ENCODE measurements at regions not wholly inside any gene's neighbourhood (a gene's known extent, or its start where the extent isn't known, plus 50 kb on each side); places are given as distances from the start of the nearest gene placed in this dataset.
A peak's percentile ranks its signal among the peaks of the same experiment; 100 is the strongest.

DNA sequence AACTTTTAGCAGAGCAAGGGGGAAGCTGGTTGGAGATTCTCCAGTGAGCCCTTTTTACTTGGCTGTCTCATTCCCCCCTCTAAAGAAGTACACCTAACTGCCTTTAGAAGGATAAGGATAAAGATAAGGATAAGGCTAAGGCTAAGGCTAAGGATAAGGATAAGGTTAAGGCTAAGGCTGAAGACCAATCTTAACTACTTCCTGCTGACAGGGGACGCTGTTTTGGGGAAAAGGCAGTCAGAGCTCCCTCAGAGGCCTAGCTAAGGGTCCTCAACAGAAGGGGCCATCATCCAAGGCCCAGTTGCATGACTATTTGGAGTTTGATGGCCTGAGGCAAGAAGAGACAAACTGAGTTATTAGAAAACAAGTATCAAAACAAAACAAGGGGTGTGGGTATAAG lies 94.3 kb upstream of the ARPP21 start:
- no peaks in the 10 kb centered on the region for H3K4me1 ChIP-seq (ENCODE audit: control insufficient read depth, insufficient read depth, low read length)
- ATAC-seq (no peak), DNase-seq (no peak)
- intact Hi-C loops (cut with DNase I), result no loop called here
- H3K9me3 ChIP-seq (ENCODE audit: control insufficient read depth, low read length), result no peaks in the 10 kb centered on the region
- H3K27me3 ChIP-seq (ENCODE audit: control insufficient read depth, insufficient read depth), result no peaks in the 10 kb centered on the region
- no peak overlapping the region for H3K4me3 ChIP-seq (ENCODE audit: low read length)
- H3K27ac ChIP-seq (ENCODE audit: low read length), result no peak overlapping the region
- 53% methylated on average over 1 of the region's 1 CpG for WGBS

DNA sequence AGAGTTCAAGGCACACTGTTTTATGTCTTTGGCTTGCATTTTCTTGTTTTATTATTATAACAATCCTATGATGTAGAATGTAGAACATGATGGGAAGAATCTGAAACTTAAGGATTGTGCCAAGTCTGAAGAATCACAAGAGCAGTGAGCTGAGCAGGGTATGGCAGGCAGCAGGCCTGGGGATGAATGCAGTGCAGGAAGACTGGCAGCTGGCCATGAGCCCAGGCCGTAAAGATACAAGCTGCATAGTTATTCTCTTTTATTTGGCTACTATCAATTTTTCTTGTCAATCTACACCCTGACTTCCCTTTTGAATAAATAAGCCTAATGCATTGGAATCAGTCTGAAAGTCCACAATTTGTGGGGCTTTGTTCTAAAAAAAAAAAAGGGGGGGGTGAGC lies 89.6 kb upstream of the ARPP21 start:
- ATAC-seq (no peak), DNase-seq (peak; percentile 16 to 71 (median 46))
- no peak overlapping the region for H3K27ac ChIP-seq (ENCODE audit: low read length)
- WGBS, result 31% methylated on average over 1 of the region's 1 CpG
- intact Hi-C loops (cut with DNase I), result no loop called here
- no peak overlapping the region for H3K4me3 ChIP-seq (ENCODE audit: low read length)
- no peaks in the 10 kb centered on the region for H3K9me3 ChIP-seq (ENCODE audit: control insufficient read depth, low read length)
- H3K4me1 ChIP-seq (ENCODE audit: control insufficient read depth, insufficient read depth, low read length), result no peaks in the 10 kb centered on the region
- no peaks in the 10 kb centered on the region for H3K27me3 ChIP-seq (ENCODE audit: control insufficient read depth, insufficient read depth)

DNA sequence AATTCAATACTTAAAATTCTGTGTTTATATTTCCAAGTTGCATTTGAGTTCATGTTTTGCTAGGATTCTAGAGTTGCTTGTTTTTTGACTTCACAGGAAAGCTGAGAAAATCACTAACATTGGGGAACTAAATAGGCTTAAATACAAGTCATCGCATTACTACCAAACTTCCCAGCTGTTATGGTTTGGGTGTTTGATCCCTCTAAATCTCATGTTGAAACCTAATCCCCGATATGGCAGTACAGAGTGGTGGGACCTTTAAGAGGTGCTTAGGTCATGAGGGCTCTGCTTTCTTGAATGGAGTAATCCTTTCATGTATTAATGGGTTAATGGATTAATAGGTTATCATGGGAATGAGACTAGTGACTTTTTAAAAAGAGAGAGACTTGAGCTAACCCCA lies 77.2 kb upstream of the ARPP21 start:
- no peak overlapping the region for H3K27ac ChIP-seq (ENCODE audit: low read length)
- WGBS, result 84% methylated on average over 2 of the region's 2 CpGs
- no peak overlapping the region for H3K4me3 ChIP-seq (ENCODE audit: low read length)
- DNase-seq (no peak), ATAC-seq (no peak)
- intact Hi-C loops (cut with DNase I), result no loop called here
- no peaks in the 10 kb centered on the region for H3K27me3 ChIP-seq (ENCODE audit: control insufficient read depth, insufficient read depth)
- peaks cover 2% of the 10 kb centered on the region for H3K9me3 ChIP-seq (ENCODE audit: control insufficient read depth, low read length)
- H3K4me1 ChIP-seq (ENCODE audit: control insufficient read depth, insufficient read depth, low read length), result no peaks in the 10 kb centered on the region

DNA sequence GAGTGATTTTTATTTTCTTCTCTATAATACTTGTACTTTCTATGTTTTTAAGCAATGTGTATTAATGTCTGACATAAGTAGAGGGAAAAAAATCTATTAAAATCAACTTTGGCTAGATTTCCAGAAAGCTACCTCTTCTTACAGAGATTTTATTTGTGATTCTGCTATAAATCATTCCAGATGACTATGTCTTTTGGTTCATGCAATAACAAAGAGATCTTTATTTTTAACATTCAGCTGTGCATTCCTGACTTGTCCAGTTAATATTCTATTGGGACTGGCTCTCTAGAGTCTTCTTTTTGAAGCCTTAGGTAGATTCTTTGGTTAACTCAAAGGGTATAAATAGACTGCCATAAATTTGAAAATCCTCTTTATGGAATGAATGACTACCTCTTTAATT lies 74.3 kb upstream of the ARPP21 start:
- DNase-seq (no peak), ATAC-seq (no peak)
- Histone ChIP-seq H3K4me3 (ENCODE audit: low read length) (no peak overlapping the region), H3K4me1 (ENCODE audit: control insufficient read depth, insufficient read depth, low read length) (no peaks in the 10 kb centered on the region), H3K27me3 (ENCODE audit: control insufficient read depth, insufficient read depth) (no peaks in the 10 kb centered on the region), H3K9me3 (ENCODE audit: control insufficient read depth, low read length) (no peaks in the 10 kb centered on the region), H3K27ac (ENCODE audit: low read length) (no peak overlapping the region)
- intact Hi-C loops (cut with DNase I), result no loop called here

All from right cardiac atrium (tissue), 5 donors.